ENCODE measurements at regions not wholly inside any gene's neighbourhood (a gene's known extent, or its start where the extent isn't known, plus 50 kb on each side); places are given as distances from the start of the nearest gene placed in this dataset.

DNA sequence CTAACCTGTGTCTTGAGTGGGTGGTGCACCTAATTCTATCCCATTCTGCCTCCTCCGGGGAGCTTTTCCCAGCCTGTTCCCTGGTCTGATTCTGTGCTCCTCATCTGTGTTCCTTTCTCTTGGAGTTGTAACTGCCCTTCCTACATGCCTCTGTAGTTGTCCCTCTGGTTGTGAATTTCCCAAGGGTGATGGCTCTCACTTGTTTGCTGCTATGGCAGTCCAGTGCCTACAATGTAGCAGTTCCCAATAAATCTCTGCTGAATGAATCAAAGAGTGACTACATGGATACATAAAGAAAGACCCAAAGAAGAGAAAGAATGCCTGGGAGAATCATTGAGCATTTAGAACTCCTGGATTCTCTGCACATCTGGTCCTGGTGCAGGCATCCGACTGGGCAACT lies 141.6 kb downstream of the HS3ST1 start:
- Histone ChIP-seq H3K9ac (no peak overlapping the region), H2AFZ (no peak overlapping the region)

DNA sequence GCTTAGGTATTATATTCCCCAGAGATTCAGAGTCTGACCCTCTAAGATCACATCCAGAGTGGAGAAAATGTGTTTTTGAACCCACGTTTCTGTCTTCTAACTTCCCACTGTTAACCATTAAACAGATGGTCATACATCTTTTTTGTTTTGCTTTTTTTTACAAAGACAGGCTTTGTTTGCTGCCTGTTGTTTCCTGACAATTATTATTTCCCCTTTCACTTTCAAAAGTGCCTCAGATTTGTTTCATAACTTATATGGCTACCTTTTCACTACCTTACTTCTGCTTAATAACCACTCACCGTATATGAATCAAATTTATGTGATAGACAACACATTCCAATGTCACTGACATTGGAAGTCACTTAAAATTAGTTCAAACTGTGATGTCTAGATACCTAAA lies 142.2 kb downstream of the HS3ST1 start:
- Histone ChIP-seq H3K9me3 (ENCODE audit: control insufficient read depth, low read length) (no peaks in the 10 kb centered on the region), H3K79me2 (no peaks in the 10 kb centered on the region), H3K4me3 (ENCODE audit: low read depth, low read length) (no peak overlapping the region), H3K9ac (no peak overlapping the region), H3K36me3 (ENCODE audit: control insufficient read depth, insufficient read depth, low read length) (no peaks in the 10 kb centered on the region), H3K27ac (no peak overlapping the region), H3K27me3 (ENCODE audit: control insufficient read depth, insufficient read depth, low read length) (no peaks in the 10 kb centered on the region), H2AFZ (no peak overlapping the region), H3K4me1 (no peaks in the 10 kb centered on the region), H3K4me2 (ENCODE audit: low read length) (no peak overlapping the region)
- TF ChIP-seq, protein P1, sequence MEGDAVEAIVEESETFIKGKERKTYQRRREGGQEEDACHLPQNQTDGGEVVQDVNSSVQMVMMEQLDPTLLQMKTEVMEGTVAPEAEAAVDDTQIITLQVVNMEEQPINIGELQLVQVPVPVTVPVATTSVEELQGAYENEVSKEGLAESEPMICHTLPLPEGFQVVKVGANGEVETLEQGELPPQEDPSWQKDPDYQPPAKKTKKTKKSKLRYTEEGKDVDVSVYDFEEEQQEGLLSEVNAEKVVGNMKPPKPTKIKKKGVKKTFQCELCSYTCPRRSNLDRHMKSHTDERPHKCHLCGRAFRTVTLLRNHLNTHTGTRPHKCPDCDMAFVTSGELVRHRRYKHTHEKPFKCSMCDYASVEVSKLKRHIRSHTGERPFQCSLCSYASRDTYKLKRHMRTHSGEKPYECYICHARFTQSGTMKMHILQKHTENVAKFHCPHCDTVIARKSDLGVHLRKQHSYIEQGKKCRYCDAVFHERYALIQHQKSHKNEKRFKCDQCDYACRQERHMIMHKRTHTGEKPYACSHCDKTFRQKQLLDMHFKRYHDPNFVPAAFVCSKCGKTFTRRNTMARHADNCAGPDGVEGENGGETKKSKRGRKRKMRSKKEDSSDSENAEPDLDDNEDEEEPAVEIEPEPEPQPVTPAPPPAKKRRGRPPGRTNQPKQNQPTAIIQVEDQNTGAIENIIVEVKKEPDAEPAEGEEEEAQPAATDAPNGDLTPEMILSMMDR (IDR thresholded peaks at IDR 0.05): no peak

More for the DNA sequence above, 141.6 kb downstream of the HS3ST1 start:
- Histone ChIP-seq H3K79me2 (no peaks in the 10 kb centered on the region), H3K9me3 (ENCODE audit: control insufficient read depth, low read length) (no peaks in the 10 kb centered on the region), H3K36me3 (ENCODE audit: control insufficient read depth, insufficient read depth, low read length) (no peaks in the 10 kb centered on the region), H3K4me1 (no peaks in the 10 kb centered on the region), H3K27me3 (ENCODE audit: control insufficient read depth, insufficient read depth, low read length) (no peaks in the 10 kb centered on the region), H3K27ac (no peak overlapping the region), H3K4me3 (ENCODE audit: low read depth, low read length) (no peak overlapping the region), H3K4me2 (ENCODE audit: low read length) (no peak overlapping the region)
- TF ChIP-seq, protein P1 (IDR thresholded peaks at IDR 0.05): no peak

DNA sequence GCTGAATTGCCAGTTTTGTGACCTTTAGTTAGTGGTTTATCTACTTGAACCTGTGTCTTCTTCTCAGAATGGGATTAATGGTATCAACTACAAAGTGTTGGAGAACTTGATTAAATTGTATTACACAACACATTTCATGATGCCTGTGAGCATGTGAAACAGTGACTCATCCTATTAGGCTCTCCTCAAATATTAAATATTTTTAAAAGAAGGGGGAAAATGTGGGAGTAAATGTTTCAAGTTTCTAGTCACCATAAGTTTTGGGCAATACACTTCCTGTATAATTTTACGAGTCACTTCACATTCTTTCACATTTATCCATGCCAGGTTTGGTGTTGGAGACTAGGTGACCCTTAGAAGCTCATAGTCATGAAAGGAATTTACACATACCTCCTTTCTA lies 147.0 kb downstream of the HS3ST1 start:
- H3K4me2 ChIP-seq (ENCODE audit: low read length): no peak overlapping the region
- TF ChIP-seq, protein P1 (IDR thresholded peaks at IDR 0.05): no peak
- H3K79me2 ChIP-seq: no peaks in the 10 kb centered on the region
- H3K27ac ChIP-seq: no peak overlapping the region
- H3K27me3 ChIP-seq (ENCODE audit: control insufficient read depth, insufficient read depth, low read length): no peaks in the 10 kb centered on the region
- H3K4me3 ChIP-seq (ENCODE audit: low read depth, low read length): no peak overlapping the region
- H3K36me3 ChIP-seq (ENCODE audit: control insufficient read depth, insufficient read depth, low read length): no peaks in the 10 kb centered on the region
- H3K9me3 ChIP-seq (ENCODE audit: control insufficient read depth, low read length): no peaks in the 10 kb centered on the region
- no peak overlapping the region for H2AFZ ChIP-seq
- no peaks in the 10 kb centered on the region for H3K4me1 ChIP-seq
- no peak overlapping the region for H3K9ac ChIP-seq

DNA sequence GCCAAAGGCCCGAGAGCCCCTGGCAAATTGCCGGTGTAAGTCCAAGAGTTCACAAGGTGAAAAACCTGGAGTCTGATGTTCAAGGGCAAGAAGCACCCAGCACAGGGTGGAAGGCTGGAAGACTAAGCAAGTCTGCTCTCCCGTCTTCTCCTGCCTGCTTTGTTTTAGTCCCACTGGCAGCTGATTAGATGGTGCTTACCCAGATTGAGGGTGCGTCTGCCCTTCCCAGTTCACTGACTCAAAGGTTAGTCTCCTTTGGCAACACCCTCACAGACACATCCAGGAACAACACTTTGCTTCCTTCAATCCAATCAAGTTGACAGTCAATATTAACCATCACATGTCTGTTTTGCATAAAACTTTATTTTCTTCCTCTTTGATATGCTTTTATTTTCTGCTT lies 157.4 kb downstream of the HS3ST1 start:
- TF ChIP-seq, protein P1 (IDR thresholded peaks at IDR 0.05): no peak
- no peaks in the 10 kb centered on the region for H3K4me1 ChIP-seq
- no peaks in the 10 kb centered on the region for H3K79me2 ChIP-seq
- H2AFZ ChIP-seq: no peak overlapping the region
- H3K4me3 ChIP-seq (ENCODE audit: low read depth, low read length): no peak overlapping the region
- H3K36me3 ChIP-seq (ENCODE audit: control insufficient read depth, insufficient read depth, low read length): no peaks in the 10 kb centered on the region
- H3K27ac ChIP-seq: no peak overlapping the region
- no peaks in the 10 kb centered on the region for H3K9me3 ChIP-seq (ENCODE audit: control insufficient read depth, low read length)
- H3K9ac ChIP-seq: no peak overlapping the region
- H3K4me2 ChIP-seq (ENCODE audit: low read length): no peak overlapping the region
- no peaks in the 10 kb centered on the region for H3K27me3 ChIP-seq (ENCODE audit: control insufficient read depth, insufficient read depth, low read length)

DNA sequence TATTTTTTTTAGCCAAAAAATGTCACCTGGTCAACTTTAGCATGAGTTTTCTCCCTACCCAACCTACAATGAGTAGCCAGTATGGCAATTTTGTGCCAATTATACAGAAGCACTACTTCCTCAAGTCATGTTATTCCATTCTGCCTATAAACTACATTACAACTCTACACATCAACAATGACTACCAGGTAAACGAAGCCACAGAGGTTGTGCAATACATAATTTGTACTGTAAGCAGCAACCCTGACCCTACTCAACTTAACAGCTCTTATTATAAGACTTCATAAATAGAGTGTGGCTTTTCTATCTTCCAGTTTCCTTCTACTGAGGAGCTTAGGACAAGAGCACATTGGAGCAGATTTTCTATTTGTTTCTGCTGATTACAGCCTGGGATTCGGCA lies 160.5 kb downstream of the HS3ST1 start:
- no peak overlapping the region for H3K9ac ChIP-seq
- no peaks in the 10 kb centered on the region for H3K79me2 ChIP-seq
- H3K36me3 ChIP-seq (ENCODE audit: control insufficient read depth, insufficient read depth, low read length): no peaks in the 10 kb centered on the region

More for the DNA sequence above, 160.5 kb downstream of the HS3ST1 start:
- Histone ChIP-seq H3K9me3 (ENCODE audit: control insufficient read depth, low read length) (no peaks in the 10 kb centered on the region), H2AFZ (no peak overlapping the region), H3K4me3 (ENCODE audit: low read depth, low read length) (no peak overlapping the region), H3K4me1 (no peaks in the 10 kb centered on the region), H3K27me3 (ENCODE audit: control insufficient read depth, insufficient read depth, low read length) (no peaks in the 10 kb centered on the region), H3K27ac (no peak overlapping the region), H3K4me2 (ENCODE audit: low read length) (no peak overlapping the region)
- TF ChIP-seq, protein P1 (IDR thresholded peaks at IDR 0.05): no peak
